Osteoblast (primary cell): ENCODE measurements at regions not wholly inside any gene's neighbourhood (a gene's known extent, or its start where the extent isn't known, plus 50 kb on each side); places are given as distances from the start of the nearest gene placed in this dataset.

Experiments used
- DNase-seq: peaks from one replicate; pipeline ENCODE4 v3.0.0; 2011; ENCODE audit warnings: low spot score, mixed read lengths; ENCODE audit not compliant: insufficient read length; ENCODE audit errors: missing footprints
- H2AFZ ChIP-seq: 2 replicates; pipeline ENCODE4 v1.6.0; 2011; ENCODE audit warnings: mild to moderate bottlenecking, low read length
- H3K27ac ChIP-seq: 2 replicates; pipeline ENCODE4 v1.5.1; 2011; ENCODE audit warnings: mild to moderate bottlenecking, low read depth, low read length, moderate library complexity
- H3K27me3 ChIP-seq: 2 replicates; pipeline ENCODE4 v1.6.0; 2012; ENCODE audit warnings: mild to moderate bottlenecking, control low read depth, inconsistent platforms, low read length, moderate library complexity; ENCODE audit not compliant: insufficient read depth
- H3K36me3 ChIP-seq: 2 replicates; pipeline ENCODE4 v1.5.1; 2011; ENCODE audit warnings: mild to moderate bottlenecking, low read length, control low read depth, moderate library complexity; ENCODE audit not compliant: insufficient read depth
- H3K4me1 ChIP-seq: 2 replicates; pipeline ENCODE4 v1.5.1; 2011; ENCODE audit warnings: mild to moderate bottlenecking, low read length, control low read depth, moderate library complexity; ENCODE audit not compliant: insufficient read depth
- H3K4me2 ChIP-seq: 2 replicates; pipeline ENCODE4 v1.6.0; 2011; ENCODE audit warnings: mild to moderate bottlenecking, low read length; ENCODE audit not compliant: insufficient read depth
- H3K4me3 ChIP-seq: fragments of 200-600 bp; sonication (generic); 3 replicates; pipeline ENCODE4 v1.5.1; 2012; ENCODE audit warnings: mild to moderate bottlenecking, low read length, inconsistent platforms; ENCODE audit not compliant: insufficient read depth
- H3K79me2 ChIP-seq: 2 replicates; pipeline ENCODE4 v1.6.0; 2012; ENCODE audit warnings: mild to moderate bottlenecking, low read length, control low read depth, inconsistent platforms; ENCODE audit not compliant: insufficient read depth
- H3K9me3 ChIP-seq: 2 replicates; pipeline ENCODE4 v1.5.1; 2011; ENCODE audit warnings: low read depth, low read length, control low read depth
- H4K20me1 ChIP-seq: 2 replicates; pipeline ENCODE4 v1.6.0; 2012; ENCODE audit warnings: mild to moderate bottlenecking, low read length, control low read depth; ENCODE audit not compliant: insufficient read depth
- CTCF ChIP-seq: IDR thresholded peaks from 2 replicates; pipeline ENCODE4 v1.5.1; 2011; ENCODE audit warnings: mild to moderate bottlenecking, low read depth, low read length, moderate library complexity; ENCODE audit errors: extremely low read depth

GRCh38 chr12:90181216-90181615, 472.6 kb upstream of the ATP2B1 start:
- H2AFZ ChIP-seq, result peak overlapping the region; percentile 24
- no peaks in the 10 kb centered on the region for H3K4me1 ChIP-seq

GRCh38 chr12:90174956-90175355, 466.3 kb upstream of the ATP2B1 start:
- H2AFZ ChIP-seq, result no peak overlapping the region
- H3K9me3 ChIP-seq, result no peaks in the 10 kb centered on the region
- TF ChIP-seq CTCF, result no peak
- no peak overlapping the region for H3K4me2 ChIP-seq
- H3K4me1 ChIP-seq, result no peaks in the 10 kb centered on the region
- no peak overlapping the region for H3K4me3 ChIP-seq
- H4K20me1 ChIP-seq, result no peaks in the 10 kb centered on the region
- H3K36me3 ChIP-seq, result no peaks in the 10 kb centered on the region
- no peaks in the 10 kb centered on the region for H3K27me3 ChIP-seq
- H3K27ac ChIP-seq, result no peak overlapping the region
- H3K79me2 ChIP-seq, result no peaks in the 10 kb centered on the region
- DNase-seq, result no peak

More at GRCh38 chr12:90181216-90181615, 472.6 kb upstream of the ATP2B1 start:
- Histone ChIP-seq H4K20me1 (no peaks in the 10 kb centered on the region), H3K36me3 (no peaks in the 10 kb centered on the region), H3K27ac (no peak overlapping the region), H3K79me2 (no peaks in the 10 kb centered on the region), H3K27me3 (no peaks in the 10 kb centered on the region), H3K9me3 (peaks cover 3% of the 10 kb centered on the region), H3K4me2 (no peak overlapping the region), H3K4me3 (no peak overlapping the region)
- DNase-seq, result no peak
- TF ChIP-seq CTCF, result no peak

GRCh38 chr12:90174198-90174510, 465.5 kb upstream of the ATP2B1 start:
- no peaks in the 10 kb centered on the region for H3K27me3 ChIP-seq
- no peak overlapping the region for H2AFZ ChIP-seq
- no peaks in the 10 kb centered on the region for H3K36me3 ChIP-seq
- H3K27ac ChIP-seq, result no peak overlapping the region
- H3K79me2 ChIP-seq, result no peaks in the 10 kb centered on the region
- DNase-seq, result no peak
- no peaks in the 10 kb centered on the region for H3K9me3 ChIP-seq
- no peak for TF ChIP-seq CTCF
- no peaks in the 10 kb centered on the region for H3K4me1 ChIP-seq
- no peak overlapping the region for H3K4me2 ChIP-seq
- H3K4me3 ChIP-seq, result no peak overlapping the region
- H4K20me1 ChIP-seq, result no peaks in the 10 kb centered on the region

- Histone ChIP-seq H3K27me3 (no peaks in the 10 kb centered on the region), H3K79me2 (no peaks in the 10 kb centered on the region), H3K4me2 (no peak overlapping the region), H4K20me1 (no peaks in the 10 kb centered on the region), H3K9me3 (no peaks in the 10 kb centered on the region), H3K27ac (no peak overlapping the region), H3K36me3 (no peaks in the 10 kb centered on the region), H3K4me1 (no peaks in the 10 kb centered on the region), H2AFZ (no peak overlapping the region), H3K4me3 (no peak overlapping the region)
- no peak for DNase-seq
- TF ChIP-seq CTCF, result no peak
Measured at GRCh38 chr12:90173499-90174197, 465.0 kb upstream of the ATP2B1 start.
